ENCODE measurements at regions not wholly inside any gene's neighbourhood (a gene's known extent, or its start where the extent isn't known, plus 50 kb on each side); places are given as distances from the start of the nearest gene placed in this dataset.

DNA sequence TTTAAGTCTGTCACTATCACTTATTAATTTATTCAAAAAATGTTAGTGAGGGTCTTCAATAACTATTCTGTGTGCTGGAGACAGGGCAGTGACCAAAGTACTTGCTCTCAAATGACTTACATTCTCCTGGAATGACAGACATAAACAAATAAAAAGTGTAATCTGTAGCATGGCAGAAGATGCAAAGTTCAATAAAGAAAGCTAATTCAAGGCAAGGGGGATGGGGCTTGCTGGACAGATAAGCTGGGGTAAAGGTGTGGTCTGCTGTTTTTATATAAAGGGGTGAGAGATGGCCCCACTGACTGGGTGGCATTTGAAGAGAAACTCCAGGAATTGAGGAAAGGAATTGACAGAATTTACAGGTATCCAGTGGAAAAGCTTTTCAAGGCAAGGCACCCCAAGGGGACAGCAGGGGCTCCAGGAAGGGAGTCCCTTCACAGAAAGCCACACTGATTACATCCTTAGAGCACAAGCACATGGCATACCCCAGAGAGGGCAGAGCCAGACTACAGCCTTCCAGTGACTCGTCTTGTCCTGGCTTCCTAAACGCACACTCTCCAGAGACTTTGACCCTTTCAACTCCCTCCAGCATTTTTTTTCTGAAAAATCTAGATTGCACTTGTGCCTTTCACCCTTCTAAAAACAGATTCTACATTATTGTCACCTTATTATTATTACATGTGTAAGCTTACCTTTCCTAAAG, 123.7 kb upstream of the HS3ST3A1 start:
- Histone ChIP-seq H3K4me1 (ENCODE audit: insufficient read depth) (no peaks in the 10 kb centered on the region), H3K36me3 (ENCODE audit: insufficient read depth) (no peaks in the 10 kb centered on the region), H3K27ac (ENCODE audit: low read depth) (no peak overlapping the region), H3K4me3 (ENCODE audit: low read depth, low read length) (no peak overlapping the region)
- 6% methylated on average over 2 of the region's 2 CpGs for WGBS
- no peak for DNase-seq (ENCODE audit: extremely low spot score)

DNA sequence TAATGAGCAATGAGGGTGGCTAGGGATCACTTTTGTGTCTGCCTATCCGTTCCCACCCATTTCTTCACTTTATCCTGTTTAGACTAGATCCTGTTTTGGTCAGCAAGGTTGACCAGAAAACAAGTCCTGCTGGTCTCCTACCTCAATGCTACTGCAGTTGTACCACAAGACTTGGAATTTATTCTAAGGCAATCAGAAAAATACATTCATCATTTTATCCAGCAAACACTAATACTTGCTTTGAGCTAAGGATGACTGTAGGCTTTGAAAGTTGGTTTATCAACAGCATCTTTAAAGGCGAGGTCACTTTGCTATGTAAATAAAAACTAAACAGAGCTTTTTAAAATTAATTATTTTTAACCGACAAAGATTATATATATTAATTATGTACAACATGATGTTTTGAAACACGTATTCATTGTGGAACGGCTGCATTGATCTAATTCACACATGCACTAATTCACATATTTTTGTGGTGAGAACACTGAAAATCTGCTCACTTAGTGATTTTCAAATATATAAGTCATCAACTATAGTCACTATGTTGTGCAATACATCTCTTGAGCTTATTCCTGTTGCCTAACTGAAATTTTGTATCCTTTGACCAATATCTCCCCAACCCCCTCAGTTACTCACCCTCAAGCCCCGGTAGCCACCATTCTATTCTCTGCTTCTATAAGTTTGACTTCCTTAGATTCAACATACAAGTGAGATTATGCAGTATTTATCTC, 125.9 kb upstream of the HS3ST3A1 start:
- no peaks in the 10 kb centered on the region for H3K4me1 ChIP-seq (ENCODE audit: insufficient read depth)
- no peak for DNase-seq (ENCODE audit: extremely low spot score)
- H3K4me3 ChIP-seq (ENCODE audit: low read depth, low read length), result no peak overlapping the region
- H3K27ac ChIP-seq (ENCODE audit: low read depth), result no peak overlapping the region
- H3K36me3 ChIP-seq (ENCODE audit: insufficient read depth), result no peaks in the 10 kb centered on the region
- 86% methylated on average over 6 of the region's 6 CpGs for WGBS

DNA sequence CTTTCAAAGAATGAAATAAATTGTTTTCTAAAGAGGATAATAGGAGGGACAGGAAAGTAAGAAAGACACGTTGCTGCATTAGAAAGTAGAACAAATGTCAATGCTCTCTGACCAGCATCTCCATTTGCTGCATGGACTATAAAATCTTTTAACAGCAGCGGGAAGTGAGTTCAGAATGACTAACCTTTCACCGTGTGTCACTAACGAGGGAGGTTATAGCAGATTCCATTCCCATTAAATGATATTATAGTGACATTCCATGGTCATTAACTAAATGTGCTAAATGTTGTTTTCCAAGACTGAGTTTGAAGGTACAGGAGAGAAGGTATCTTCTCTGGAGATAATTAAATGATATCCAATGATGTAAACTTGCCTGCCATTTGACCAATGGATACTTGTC, 127.1 kb upstream of the HS3ST3A1 start:
- DNase-seq (ENCODE audit: extremely low spot score), result no peak
- no peaks in the 10 kb centered on the region for H3K4me1 ChIP-seq (ENCODE audit: insufficient read depth)
- no peak overlapping the region for H3K27ac ChIP-seq (ENCODE audit: low read depth)
- H3K36me3 ChIP-seq (ENCODE audit: insufficient read depth), result no peaks in the 10 kb centered on the region
- 40% methylated on average over 4 of the region's 4 CpGs for WGBS
- no peak overlapping the region for H3K4me3 ChIP-seq (ENCODE audit: low read depth, low read length)

DNA sequence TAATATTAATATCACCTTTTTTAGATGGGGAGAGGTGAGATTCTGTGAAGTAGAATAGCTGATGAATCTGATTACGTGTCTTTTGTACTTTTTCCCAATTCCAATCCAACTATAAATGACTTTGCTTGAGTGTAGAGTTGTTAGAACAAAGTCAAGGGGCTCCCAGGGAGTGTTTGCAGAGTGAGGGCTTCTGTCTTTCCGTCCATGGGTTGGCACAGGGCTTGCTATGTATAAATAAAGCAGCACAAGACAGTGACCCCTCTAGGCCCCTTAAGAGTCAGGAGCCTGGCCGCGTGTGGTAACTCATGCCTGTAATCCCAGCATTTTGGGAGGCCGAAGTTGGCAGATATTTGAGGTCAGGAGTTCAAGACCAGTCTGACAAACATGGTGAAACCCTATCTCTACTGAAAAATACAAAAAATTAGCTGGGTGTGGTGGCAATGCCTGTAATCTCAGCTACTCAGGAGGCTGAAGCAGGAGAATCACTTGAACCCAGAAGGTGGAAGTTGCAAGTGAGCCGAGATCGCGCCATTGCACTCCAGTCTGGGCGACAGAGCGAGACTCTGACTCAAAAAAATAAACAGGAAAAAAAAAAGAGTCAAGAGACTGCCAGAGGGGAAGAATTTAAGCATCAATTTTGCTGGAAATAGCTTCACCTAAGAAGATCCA, 127.9 kb upstream of the HS3ST3A1 start:
- Histone ChIP-seq H3K36me3 (ENCODE audit: insufficient read depth) (no peaks in the 10 kb centered on the region), H3K4me3 (ENCODE audit: low read depth, low read length) (no peak overlapping the region), H3K4me1 (ENCODE audit: insufficient read depth) (no peaks in the 10 kb centered on the region), H3K27ac (ENCODE audit: low read depth) (no peak overlapping the region)
- 70% methylated on average over 10 of the region's 10 CpGs for WGBS
- no peak for DNase-seq (ENCODE audit: extremely low spot score)

DNA sequence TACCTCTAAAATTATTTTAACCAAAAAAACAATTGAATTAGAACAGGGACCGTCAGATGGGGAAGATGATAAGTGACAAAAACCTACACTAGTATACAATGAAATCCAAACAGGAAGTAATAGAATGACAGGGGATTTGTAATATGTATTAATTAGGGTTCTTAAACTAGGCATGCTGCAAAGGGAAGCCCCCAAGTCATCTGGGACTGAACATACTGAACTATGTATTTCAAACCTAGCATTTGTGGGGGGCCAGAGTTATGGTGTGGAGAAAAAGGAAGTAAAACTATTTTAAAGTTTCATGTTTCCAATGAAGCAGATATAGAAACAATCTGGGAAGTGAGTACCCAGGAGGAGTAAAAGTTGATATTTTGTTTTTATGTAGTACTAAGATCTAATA, 133.2 kb upstream of the HS3ST3A1 start:
- H3K36me3 ChIP-seq (ENCODE audit: insufficient read depth), result no peaks in the 10 kb centered on the region
- 26% methylated on average over 1 of the region's 1 CpG for WGBS
- no peak for DNase-seq (ENCODE audit: extremely low spot score)
- no peak overlapping the region for H3K4me3 ChIP-seq (ENCODE audit: low read depth, low read length)
- no peak overlapping the region for H3K27ac ChIP-seq (ENCODE audit: low read depth)
- peaks cover 2% of the 10 kb centered on the region for H3K4me1 ChIP-seq (ENCODE audit: insufficient read depth)

DNA sequence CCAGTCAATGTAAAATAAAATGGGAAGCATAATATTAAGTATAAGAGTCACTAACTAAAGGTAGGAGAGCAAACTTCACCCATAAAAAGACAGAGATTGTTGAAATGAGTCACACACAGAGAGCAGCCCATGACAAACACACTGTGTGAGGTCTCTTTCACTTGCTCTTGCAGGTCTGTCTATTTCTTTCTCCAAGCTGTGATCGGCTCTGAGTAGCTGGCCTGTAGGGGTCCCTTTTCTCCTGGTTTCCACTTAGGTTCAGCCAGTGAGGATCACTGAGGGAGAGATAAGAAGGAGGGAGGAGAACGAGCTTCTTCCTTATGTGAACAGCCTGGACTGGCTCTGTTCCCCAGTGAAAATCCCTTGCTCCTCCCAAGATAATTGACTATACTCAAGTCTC, 133.7 kb upstream of the HS3ST3A1 start:
- Histone ChIP-seq H3K4me3 (ENCODE audit: low read depth, low read length) (no peak overlapping the region), H3K27ac (ENCODE audit: low read depth) (no peak overlapping the region), H3K36me3 (ENCODE audit: insufficient read depth) (no peaks in the 10 kb centered on the region), H3K4me1 (ENCODE audit: insufficient read depth) (peaks cover 2% of the 10 kb centered on the region)
- no peak for DNase-seq (ENCODE audit: extremely low spot score)
- WGBS, result 36% methylated on average over 2 of the region's 2 CpGs

DNA sequence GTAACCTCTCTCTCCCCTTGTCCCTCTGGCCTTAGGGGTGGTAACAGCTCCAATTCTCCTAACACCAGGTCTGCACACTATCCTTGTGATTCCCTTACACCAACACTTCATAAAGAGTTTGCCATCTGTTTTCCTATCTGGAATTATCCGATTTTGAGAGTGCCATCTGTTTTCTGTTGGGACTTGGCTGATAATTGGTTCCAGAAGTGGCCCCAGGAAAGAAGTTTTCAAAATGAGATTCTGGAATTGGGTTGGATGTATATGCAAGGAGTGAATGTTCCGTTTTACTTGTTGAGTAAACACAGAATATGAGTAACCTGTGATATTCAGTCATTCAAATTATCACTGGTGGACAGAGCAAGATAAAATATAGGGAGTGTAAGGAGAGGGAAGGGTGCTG, 134.1 kb upstream of the HS3ST3A1 start:
- H3K27ac ChIP-seq (ENCODE audit: low read depth), result no peak overlapping the region
- no peak overlapping the region for H3K4me3 ChIP-seq (ENCODE audit: low read depth, low read length)
- H3K4me1 ChIP-seq (ENCODE audit: insufficient read depth), result peaks cover 2% of the 10 kb centered on the region
- DNase-seq (ENCODE audit: extremely low spot score), result no peak
- WGBS, result 51% methylated on average over 2 of the region's 2 CpGs
- no peaks in the 10 kb centered on the region for H3K36me3 ChIP-seq (ENCODE audit: insufficient read depth)

DNA sequence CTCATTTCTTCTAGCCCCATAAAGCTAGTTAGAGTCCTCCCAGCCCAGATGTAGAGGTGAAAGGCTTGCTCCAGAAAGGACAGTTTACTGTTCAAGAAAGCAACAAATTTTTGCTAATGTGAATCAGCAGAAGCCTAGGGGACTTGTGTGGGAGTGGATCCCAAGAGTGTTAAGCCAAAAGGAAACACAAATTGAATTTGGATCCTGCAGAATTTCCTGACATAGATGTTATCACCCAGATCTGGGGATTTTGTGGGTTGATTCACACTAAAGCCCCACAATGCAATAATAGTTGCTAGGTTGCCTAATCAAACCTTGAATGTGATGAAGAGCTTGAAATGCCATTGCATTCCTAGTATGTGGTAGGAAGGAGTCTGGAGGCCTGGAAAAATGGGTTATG, 135.2 kb upstream of the HS3ST3A1 start:
- DNase-seq (ENCODE audit: extremely low spot score), result no peak
- no peak overlapping the region for H3K27ac ChIP-seq (ENCODE audit: low read depth)

DNA sequence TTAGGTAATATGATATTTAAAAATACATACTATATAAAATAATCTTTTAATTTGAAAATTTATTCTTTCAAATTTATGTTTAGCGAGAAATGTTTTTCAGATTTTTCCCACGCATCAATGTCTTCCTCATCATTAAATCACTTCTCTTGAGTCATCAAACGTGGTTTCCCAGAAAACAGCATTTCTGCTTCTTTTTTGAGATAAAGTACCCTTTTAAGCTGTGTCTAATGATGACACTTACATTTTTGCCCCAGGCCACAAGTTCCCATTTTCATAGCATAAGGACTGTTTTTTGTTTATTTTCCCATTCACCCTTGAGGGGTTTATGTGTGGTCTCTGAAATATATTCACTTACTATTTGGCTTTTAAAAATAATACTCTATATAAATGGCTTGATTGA, 139.0 kb upstream of the HS3ST3A1 start:
- H3K4me3 ChIP-seq (ENCODE audit: low read depth, low read length), result no peak overlapping the region
- H3K27ac ChIP-seq (ENCODE audit: low read depth), result no peak overlapping the region
- peaks cover 2% of the 10 kb centered on the region for H3K4me1 ChIP-seq (ENCODE audit: insufficient read depth)
- 81% methylated on average over 3 of the region's 3 CpGs for WGBS
- no peak for DNase-seq (ENCODE audit: extremely low spot score)
- no peaks in the 10 kb centered on the region for H3K36me3 ChIP-seq (ENCODE audit: insufficient read depth)

More for the DNA sequence above, 135.2 kb upstream of the HS3ST3A1 start:
- peaks cover 2% of the 10 kb centered on the region for H3K4me1 ChIP-seq (ENCODE audit: insufficient read depth)
- H3K36me3 ChIP-seq (ENCODE audit: insufficient read depth), result no peaks in the 10 kb centered on the region
- H3K4me3 ChIP-seq (ENCODE audit: low read depth, low read length), result no peak overlapping the region

DNA sequence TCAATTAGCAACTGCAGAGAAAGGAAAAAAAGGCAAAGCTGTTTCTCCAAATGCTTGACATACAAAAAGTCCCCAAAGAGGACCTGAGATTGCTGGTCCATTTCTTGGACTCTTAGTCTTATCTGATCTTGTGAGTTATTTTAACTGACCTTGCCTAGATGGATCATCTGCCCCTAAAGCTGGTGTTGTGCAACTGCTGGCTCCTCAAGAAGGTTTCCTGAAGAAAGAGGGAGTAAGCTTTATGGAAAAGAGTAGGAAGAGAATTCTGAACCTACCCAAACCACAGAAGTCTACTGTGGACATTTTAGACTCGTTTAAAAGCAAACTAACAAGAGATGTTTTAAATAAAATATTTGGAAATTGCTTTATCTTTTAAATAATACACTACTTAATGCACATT, 140.0 kb upstream of the HS3ST3A1 start:
- DNase-seq (ENCODE audit: extremely low spot score), result no peak
- no peaks in the 10 kb centered on the region for H3K36me3 ChIP-seq (ENCODE audit: insufficient read depth)
- H3K27ac ChIP-seq (ENCODE audit: low read depth), result no peak overlapping the region
- no peak overlapping the region for H3K4me3 ChIP-seq (ENCODE audit: low read depth, low read length)
- 72% methylated on average over 1 of the region's 1 CpG for WGBS
- H3K4me1 ChIP-seq (ENCODE audit: insufficient read depth), result peaks cover 2% of the 10 kb centered on the region

DNA sequence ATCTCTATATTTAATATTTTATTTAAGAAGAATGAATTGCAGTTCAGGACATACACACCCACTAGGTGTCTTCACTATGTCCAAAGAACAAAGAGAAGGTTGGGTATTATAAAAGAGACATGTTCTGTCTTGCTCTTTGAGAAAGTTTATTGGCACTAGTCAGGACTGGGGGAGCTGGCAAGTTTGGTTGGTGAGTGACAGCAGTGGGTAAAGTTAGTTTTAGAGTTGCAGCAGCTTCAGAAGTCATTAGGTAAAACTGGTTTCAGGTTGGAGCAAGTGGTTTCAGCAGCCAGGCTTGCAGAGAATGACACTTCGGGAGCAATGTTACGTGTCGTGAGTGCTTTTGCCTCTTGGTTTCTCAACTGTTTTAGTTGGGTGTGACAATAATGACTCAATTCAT, 142.2 kb upstream of the HS3ST3A1 start:
- WGBS, result 85% methylated on average over 3 of the region's 3 CpGs
- no peak overlapping the region for H3K4me3 ChIP-seq (ENCODE audit: low read depth, low read length)
- no peak overlapping the region for H3K27ac ChIP-seq (ENCODE audit: low read depth)
- no peaks in the 10 kb centered on the region for H3K36me3 ChIP-seq (ENCODE audit: insufficient read depth)
- no peak for DNase-seq (ENCODE audit: extremely low spot score)
- peaks cover 2% of the 10 kb centered on the region for H3K4me1 ChIP-seq (ENCODE audit: insufficient read depth)

DNA sequence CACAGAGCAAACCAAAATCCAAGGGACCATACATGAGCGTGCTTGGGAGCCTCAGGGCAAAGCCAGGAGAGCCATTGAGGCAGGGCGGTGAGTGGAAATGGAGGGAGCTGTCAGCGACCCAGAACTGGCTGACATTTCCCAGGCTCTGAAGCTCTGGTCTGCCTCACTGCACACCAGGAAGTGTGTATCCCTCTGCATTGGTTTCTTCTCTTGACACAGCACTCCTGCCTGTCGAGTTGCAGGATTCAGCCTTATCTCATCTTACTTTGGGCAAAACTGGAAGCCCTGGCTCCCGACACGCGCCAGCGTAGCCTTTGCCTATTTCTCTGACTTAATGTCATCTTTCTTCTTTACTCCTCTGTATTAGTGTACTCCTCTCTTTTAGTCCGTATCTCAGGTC, 144.7 kb upstream of the HS3ST3A1 start:
- H3K27ac ChIP-seq (ENCODE audit: low read depth), result no peak overlapping the region
- no peaks in the 10 kb centered on the region for H3K4me1 ChIP-seq (ENCODE audit: insufficient read depth)
- no peak for DNase-seq (ENCODE audit: extremely low spot score)
- 49% methylated on average over 9 of the region's 9 CpGs for WGBS
- H3K36me3 ChIP-seq (ENCODE audit: insufficient read depth), result no peaks in the 10 kb centered on the region
- H3K4me3 ChIP-seq (ENCODE audit: low read depth, low read length), result no peak overlapping the region

DNA sequence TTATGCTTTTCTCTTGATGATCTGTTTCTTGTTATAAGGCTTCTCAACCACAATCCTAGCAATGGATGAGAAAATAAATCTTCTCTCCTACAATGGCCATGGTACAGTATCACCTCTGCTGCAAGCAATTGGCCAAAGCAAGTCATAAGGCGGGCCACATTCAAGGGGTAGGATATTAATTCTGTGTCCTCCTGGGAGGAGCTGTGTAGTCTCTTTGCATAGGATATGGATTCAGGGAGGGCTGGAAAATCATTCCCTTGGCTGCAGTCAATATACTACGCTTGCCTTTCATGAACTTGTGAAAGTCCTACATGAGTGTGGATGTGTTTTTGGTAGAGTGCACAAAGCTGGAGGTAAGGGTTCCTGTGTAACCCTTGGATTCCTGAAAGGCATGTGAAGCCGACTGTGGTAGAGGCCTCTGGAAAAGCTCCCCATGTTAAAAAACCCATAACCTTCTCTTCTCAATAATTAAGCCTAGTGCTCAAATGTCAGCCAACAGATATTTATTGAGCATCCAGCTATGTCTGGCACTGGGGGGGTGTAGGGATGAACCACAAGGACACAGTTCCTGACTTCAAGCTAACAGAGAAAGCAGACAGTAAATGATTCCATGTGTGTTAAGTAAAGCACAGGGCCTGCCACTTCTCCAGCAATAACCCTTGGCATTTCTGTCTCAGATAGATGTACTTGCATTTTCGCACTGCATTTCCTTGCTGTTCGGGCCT, 147.6 kb upstream of the HS3ST3A1 start:
- H3K4me1 ChIP-seq (ENCODE audit: insufficient read depth), result no peaks in the 10 kb centered on the region
- no peaks in the 10 kb centered on the region for H3K36me3 ChIP-seq (ENCODE audit: insufficient read depth)
- no peak overlapping the region for H3K4me3 ChIP-seq (ENCODE audit: low read depth, low read length)
- no peak for DNase-seq (ENCODE audit: extremely low spot score)
- no peak overlapping the region for H3K27ac ChIP-seq (ENCODE audit: low read depth)
- WGBS, result 72% methylated on average over 5 of the region's 5 CpGs

DNA sequence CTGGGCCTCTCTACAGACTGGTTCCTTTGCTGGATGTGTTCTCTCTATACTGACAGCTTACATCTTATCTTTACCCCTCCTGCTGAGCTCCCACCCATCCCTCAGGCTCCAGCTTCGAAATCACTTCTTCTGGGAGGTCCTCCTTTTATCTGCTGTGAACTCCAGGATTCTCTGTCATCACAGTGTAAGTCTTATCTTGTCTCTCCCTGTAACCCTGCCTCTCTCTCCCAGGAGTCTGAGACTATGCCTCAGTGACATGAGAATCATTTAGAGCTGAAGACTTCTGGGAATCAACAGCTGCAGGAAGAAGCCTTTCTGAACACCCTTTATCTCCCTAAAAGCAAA, 148.1 kb upstream of the HS3ST3A1 start:
- no peak for DNase-seq (ENCODE audit: extremely low spot score)
- no peak overlapping the region for H3K4me3 ChIP-seq (ENCODE audit: low read depth, low read length)
- WGBS, result 26% methylated on average over 1 of the region's 1 CpG
- H3K36me3 ChIP-seq (ENCODE audit: insufficient read depth), result no peaks in the 10 kb centered on the region
- H3K4me1 ChIP-seq (ENCODE audit: insufficient read depth), result no peaks in the 10 kb centered on the region
- no peak overlapping the region for H3K27ac ChIP-seq (ENCODE audit: low read depth)
